CD1c-positive myeloid dendritic cell (primary cell): ENCODE measurements at regions not wholly inside any gene's neighbourhood (a gene's known extent, or its start where the extent isn't known, plus 50 kb on each side); places are given as distances from the start of the nearest gene placed in this dataset.
"Not testable (repeated sequence)": the region's sequence is repeated elsewhere in the genome, so short reads cannot be mapped to it uniquely, and the experiment has no call there.

Experiments
- DNase-seq: peaks from one replicate; pipeline ENCODE4 v3.0.0-alpha.2; 2016; ENCODE audit errors: extremely low spot score

- no peak for DNase-seq
Measured at GRCh38 chr1:57576756-57577155, 152.9 kb upstream of the DAB1 start.

- no peak for DNase-seq
Measured at GRCh38 chr1:57572016-57572415, 148.2 kb upstream of the DAB1 start.

DNA sequence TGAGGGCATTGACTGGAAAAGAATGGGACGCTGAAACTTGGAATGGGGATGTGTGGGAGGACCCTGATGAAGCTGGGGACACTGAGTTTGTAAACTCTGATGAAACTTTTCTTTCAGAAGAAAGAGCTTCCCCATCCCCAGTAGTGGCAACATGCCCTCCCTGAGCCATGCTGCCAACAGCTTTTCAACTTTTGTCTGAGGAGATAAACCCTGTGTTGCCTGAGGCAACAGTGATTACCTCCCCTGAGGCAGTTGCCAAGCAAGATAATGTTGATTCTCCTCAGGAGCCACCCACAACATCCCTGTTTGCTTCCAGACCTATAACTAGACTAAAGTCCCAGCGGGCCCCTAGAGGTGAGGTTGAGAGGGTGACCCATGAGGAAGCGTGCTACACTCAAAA lies 134.2 kb upstream of the DAB1 start:
- not testable (repeated sequence) for DNase-seq

GRCh38 chr1:57553666-57554065 lies 129.8 kb upstream of the DAB1 start:
- DNase-seq = no peak

DNA sequence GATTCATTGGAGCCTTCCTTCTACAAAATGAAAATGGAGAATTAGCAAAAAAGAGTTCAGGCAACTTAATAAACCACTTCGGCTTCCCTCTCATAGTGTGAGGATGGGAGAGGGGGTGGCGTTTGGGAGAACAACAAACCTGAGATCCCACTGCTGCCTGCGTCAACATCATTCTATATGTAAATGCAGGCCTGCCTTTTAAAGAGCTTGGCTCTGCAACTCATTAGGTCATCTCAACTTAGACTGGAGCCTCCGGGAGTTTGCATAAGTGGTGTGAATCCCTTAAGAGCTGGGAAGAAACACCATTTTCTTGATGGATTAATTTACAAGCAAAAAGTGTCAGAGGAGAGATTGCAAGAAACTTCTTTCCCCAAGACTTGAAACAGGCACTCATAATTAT lies 127.6 kb upstream of the DAB1 start:
- DNase-seq = no peak

- DNase-seq = no peak
Measured at GRCh38 chr1:57550092-57550491, 126.2 kb upstream of the DAB1 start.

- no peak for DNase-seq
Measured at GRCh38 chr1:57549300-57549699, 125.4 kb upstream of the DAB1 start.

- no peak for DNase-seq
Measured at GRCh38 chr1:57546549-57547330, 122.9 kb upstream of the DAB1 start.

GRCh38 chr1:57544345-57544744 lies 120.5 kb upstream of the DAB1 start:
- no peak for DNase-seq

DNA sequence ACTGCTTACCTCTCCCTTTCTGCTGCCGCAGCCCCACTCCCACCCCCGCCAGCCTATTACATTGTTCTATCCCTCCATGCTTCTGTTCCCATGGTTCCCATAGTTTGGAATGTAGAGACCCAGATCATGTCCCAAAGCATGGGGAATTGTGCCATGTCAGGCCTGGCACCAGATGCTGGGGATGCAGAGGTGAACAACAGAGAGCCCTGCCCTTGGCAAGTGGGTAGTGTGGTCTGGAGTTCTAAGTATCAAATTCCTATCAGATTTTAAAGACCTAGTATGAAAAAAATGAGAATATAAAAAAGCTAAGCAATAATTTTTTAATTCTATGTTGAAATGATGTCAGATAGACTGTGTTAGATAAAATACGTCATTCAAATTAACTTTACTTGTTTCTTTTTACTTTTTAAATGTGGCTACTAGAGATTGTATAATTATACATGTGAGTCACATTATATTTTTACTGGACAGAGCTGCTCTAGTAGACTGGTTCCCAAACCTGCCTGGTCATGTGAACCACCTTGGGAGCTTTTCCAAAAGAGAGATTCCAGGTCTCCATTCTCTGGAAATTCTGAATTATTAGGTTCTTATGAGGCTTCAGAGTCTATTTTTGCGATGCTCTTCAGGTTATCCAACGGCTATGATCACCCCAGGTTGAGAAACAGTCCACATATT lies 113.0 kb upstream of the DAB1 start:
- no peak for DNase-seq

GRCh38 chr1:57532299-57532698 lies 108.4 kb upstream of the DAB1 start:
- DNase-seq = no peak

DNA sequence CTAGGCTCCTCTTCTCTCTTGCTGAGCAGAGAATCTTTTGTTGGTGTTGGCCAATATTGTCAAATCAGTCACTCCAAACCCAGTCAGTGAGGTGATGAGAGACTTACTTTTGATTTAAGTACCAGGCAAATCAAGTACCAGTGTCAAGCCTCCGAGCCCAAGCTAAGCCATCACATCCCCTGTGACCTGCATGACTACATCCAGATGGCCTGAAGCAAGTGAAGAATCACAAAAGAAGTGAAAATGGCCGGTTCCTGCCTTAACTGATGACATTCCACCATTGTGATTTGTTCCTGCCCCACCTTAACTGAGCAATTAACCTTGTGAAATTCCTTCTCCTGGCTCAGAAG lies 107.0 kb upstream of the DAB1 start:
- not testable (repeated sequence) for DNase-seq

GRCh38 chr1:57530206-57530910 lies 106.5 kb upstream of the DAB1 start:
- DNase-seq = no peak

GRCh38 chr1:57522575-57522974 lies 98.7 kb upstream of the DAB1 start:
- no peak for DNase-seq

DNA sequence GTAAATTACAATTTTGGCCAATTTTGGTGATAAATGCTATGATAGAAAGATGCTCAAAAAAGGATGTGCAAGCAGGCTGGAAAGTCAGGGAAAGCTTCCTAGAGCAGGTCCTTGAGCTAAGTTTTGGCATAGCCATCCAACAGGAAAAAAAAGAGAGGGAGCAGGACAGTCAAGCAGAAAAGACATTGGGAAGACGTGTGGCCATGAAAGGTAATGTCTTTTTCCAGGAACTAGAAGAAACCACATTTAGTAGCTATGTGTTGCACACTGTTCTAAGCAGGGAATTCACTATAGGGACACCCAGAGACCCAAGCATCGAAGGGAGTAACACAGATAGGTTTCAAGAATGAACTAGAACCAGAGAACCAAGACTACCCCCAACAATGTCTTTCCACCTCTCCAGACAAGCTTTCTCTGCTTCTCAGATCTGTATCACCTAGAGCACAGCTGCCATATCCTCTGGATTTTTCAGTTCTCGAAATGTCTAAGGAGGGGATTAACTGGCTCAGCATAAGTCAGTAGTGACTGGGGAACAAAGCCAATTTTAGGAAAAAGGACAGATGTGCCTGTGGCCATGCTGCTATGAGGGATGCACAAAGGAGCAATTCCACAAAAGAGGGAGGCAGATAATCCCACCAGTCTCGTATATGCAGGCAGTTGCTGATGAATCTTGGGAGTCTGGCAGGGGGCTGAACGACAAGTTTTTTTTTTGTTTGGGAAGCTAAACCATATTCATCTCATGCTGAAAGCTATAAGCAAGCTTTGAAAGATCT lies 97.1 kb upstream of the DAB1 start:
- no peak for DNase-seq

- no peak for DNase-seq
Measured at GRCh38 chr1:57518496-57518895, 94.6 kb upstream of the DAB1 start.

- DNase-seq = no peak
Measured at GRCh38 chr1:57517587-57518374, 93.9 kb upstream of the DAB1 start.

DNA sequence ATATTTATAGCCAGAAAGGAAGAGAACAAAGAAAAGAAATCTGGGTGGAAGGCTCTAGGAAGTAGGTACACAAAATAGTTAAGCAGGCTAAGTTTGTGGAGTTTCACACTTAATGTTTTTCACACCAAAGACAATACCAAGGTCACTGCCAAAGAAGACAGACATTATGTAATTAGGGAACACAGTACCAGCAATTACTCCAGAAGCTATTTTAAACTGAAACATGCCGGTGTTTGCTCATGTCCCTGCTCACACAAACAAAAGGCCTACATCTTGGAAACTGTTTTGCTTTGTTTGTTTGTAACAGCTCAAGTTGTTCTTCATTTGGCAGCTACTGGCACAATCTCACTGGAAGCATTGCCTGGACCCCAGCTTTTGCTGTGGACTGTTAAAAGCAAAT lies 88.5 kb upstream of the DAB1 start:
- no peak for DNase-seq

DNA sequence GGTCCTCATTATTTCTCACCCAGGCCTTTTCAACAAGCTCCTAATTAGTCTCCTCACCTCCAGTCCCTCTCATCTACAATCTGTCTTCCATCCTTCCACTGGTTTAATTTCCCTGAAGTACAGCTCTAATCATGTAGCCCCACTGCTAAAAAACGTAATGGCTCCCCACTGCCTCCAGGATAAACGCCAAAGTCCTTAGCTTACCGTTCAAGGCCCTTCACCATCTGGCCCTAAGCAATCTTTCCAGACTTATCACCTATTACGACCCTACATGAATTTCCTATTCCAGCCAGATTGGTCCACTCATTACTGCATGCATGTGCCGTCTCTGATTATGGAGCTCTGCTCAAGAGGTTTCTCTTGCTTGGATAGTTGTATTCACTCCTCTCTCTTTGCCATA lies 83.1 kb upstream of the DAB1 start:
- DNase-seq = no peak

DNA sequence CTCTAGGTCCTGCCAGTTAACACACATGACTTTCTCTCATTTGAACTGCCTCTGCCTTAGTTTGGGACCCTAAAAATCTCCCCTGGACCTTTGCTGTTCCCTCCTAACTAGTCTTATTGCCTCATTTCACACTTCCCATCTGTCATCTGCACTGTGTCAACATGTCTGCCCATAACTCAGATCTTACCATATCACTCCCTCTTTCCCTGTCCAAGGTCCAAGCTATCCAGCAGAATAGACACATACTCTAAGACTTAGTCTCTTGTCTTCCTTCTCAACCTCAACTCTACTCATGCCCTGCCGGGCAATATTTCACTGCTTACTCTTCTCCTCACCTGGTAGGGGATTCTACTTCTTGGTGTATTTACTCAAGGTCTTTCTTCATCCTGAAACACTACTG lies 79.5 kb upstream of the DAB1 start:
- DNase-seq = no peak

DNA sequence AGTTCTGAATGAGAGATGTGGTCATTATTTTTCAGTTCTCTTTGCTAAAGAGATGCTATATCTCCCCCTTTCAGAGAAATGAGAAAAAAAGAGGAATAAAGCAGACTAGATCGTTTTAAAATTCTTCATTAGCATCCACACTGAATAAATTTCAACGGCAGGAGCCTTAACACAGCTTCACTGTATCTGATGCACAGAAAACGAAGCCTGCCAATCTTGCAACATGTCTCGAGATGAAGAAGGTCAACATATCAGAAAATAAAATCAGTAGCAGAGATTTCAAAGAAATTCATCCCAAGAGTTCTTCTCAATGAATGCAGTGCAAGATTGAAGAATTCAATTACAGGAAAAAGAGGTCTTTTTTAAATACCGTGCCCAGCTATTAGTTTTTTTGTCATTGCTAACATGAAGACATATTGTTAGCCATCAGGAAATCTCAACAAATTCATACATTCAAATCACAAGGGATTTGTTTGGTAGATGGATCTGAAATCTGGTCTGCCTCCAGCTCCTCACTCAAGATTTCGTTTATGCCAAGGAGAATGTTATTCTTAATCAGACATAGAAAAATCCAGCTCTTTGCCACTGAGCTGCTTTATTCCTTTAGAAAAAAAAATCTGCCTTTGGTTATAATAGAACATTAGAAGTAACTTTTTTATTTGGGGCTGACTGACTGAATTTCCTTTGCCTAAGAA lies 76.4 kb upstream of the DAB1 start:
- no peak for DNase-seq
